HCT116 (cell line): ENCODE measurements at regions not wholly inside any gene's neighbourhood (a gene's known extent, or its start where the extent isn't known, plus 50 kb on each side); places are given as distances from the start of the nearest gene placed in this dataset.

ENCODE experiments used
- ATAC-seq: fragments of 200-7000 bp; cut with Tn5 transposase; 2 replicates; pipeline ENCODE4 v1.9.1; 2020; ENCODE audit warnings: mild to moderate bottlenecking, moderate library complexity
- BruUV-seq: library from RNA; stranded (reverse); fragments of 400-500 nt; replicated peaks from 2 replicates; lab custom pipeline; 2021; lab: Mats Ljungman, UMichigan
- CTCF ChIA-PET: fragments of 300-600 bp; sonication (Branson Sonifier 250); formaldehyde crosslinking; loops from one replicate; lab custom pipeline; 2021; ENCODE audit warnings: antibody characterized with exemption; lab: Charles Lee
- POLR2A ChIA-PET: fragments of 300-600, 350-600 bp; sonication (Branson Sonifier 250); formaldehyde crosslinking; loops from one replicate; lab custom pipeline; 2021; ENCODE audit warnings: antibody characterized with exemption; lab: Charles Lee
- RAD21 ChIA-PET, 2 experiments: fragments of 300-600 bp; sonication (Branson Sonifier 250); formaldehyde crosslinking; loops; one replicate each; lab custom pipeline; 2023; ENCODE audit warnings: low total read pairs in 2 of 2; ENCODE audit not compliant: uncharacterized antibody in 2 of 2, unreplicated experiment in 2 of 2, low non-redundant PET in 1 of 2; lab: Charles Lee
- DNase-seq: peaks from one replicate; pipeline ENCODE4 v3.0.0-alpha.2; 2010; ENCODE audit warnings: low read depth, low spot score
- H2AFZ ChIP-seq: fragments of 200-600 bp; shearing (Covaris generic), sonication (generic); 2 replicates; pipeline ENCODE4 v1.6.1; 2017; ENCODE audit warnings: low read depth, mixed run types, mixed read lengths, antibody characterized with exemption, low read length; ENCODE audit not compliant: poor library complexity, severe bottlenecking
- H3K27ac ChIP-seq: 2 replicates; pipeline ENCODE4 v1.5.1; 2012; ENCODE audit warnings: low read depth, low read length
- H3K27me3 ChIP-seq: fragments of 200-600 bp; sonication (generic); 2 replicates; pipeline ENCODE4 v1.6.1; 2016; ENCODE audit warnings: mixed run types, low read length, mixed read lengths; ENCODE audit not compliant: insufficient read depth
- H3K36me3 ChIP-seq, 2 experiments: fragments of 200-500 bp in 1 of 2; fragments of 200-600 bp in 1 of 2; sonication (Bioruptor generic) in 1 of 2; sonication (generic) in 1 of 2; 2 replicates each; pipeline versions ENCODE4 v1.5.1 to v1.6.1; 2014 to 2016; ENCODE audit warnings: low read length in 2 of 2, inconsistent platforms in 1 of 2, mixed read lengths in 1 of 2, mixed run types in 1 of 2; ENCODE audit not compliant: insufficient read depth in 2 of 2, control insufficient read depth in 1 of 2
- H3K4me1 ChIP-seq, 2 experiments: fragments of 200-600 bp in 1 of 2; sonication (generic) in 1 of 2; 2 replicates each; pipeline versions ENCODE4 v1.5.1 to v1.6.1; 2012 to 2017; ENCODE audit warnings: low read length in 2 of 2, inconsistent platforms in 1 of 2, mild to moderate bottlenecking in 1 of 2, mixed read lengths in 1 of 2, mixed run types in 1 of 2, moderate library complexity in 1 of 2; ENCODE audit not compliant: insufficient read depth in 2 of 2, control insufficient read depth in 1 of 2
- H3K4me2 ChIP-seq: fragments of 200-600 bp; sonication (generic); 2 replicates; pipeline ENCODE4 v1.6.1; 2017; ENCODE audit warnings: mixed run types, low read length, mixed read lengths
- H3K4me3 ChIP-seq, 2 experiments: fragments of 200-600 bp in 1 of 2; sonication (generic) in 1 of 2; replicated peaks in 1 of 2; 2 replicates each; pipeline ENCODE4 v1.5.1; 2011 to 2016; ENCODE audit warnings: low read length in 2 of 2, control low read depth in 1 of 2, low read depth in 1 of 2, mild to moderate bottlenecking in 1 of 2, mixed read lengths in 1 of 2, mixed run types in 1 of 2
- H3K79me2 ChIP-seq: fragments of 200-600 bp; sonication (generic); 2 replicates; pipeline ENCODE4 v1.6.1; 2017; ENCODE audit warnings: mild to moderate bottlenecking, mixed run types, low read length, moderate library complexity, mixed read lengths; ENCODE audit not compliant: insufficient read depth
- H3K9ac ChIP-seq: fragments of 200-600 bp; sonication (generic); 2 replicates; pipeline ENCODE4 v1.6.1; 2016; ENCODE audit warnings: low read length, mixed read lengths
- H3K9me2 ChIP-seq: fragments of 200-600 bp; sonication (generic), shearing (Covaris generic); 2 replicates; pipeline ENCODE4 v1.6.1; 2017; ENCODE audit warnings: mixed run types, mild to moderate bottlenecking, moderate library complexity; ENCODE audit not compliant: insufficient read depth
- H3K9me3 ChIP-seq, 2 experiments: fragments of 200-500 bp in 1 of 2; fragments of 200-600 bp in 1 of 2; sonication (Bioruptor generic) in 1 of 2; sonication (generic) in 1 of 2; 2 replicates each; pipeline ENCODE4 v1.6.1; 2014 to 2017; ENCODE audit warnings: low read length in 2 of 2, mixed read lengths in 2 of 2, inconsistent platforms in 1 of 2, low read depth in 1 of 2, mild to moderate bottlenecking in 1 of 2, mixed run types in 1 of 2, moderate library complexity in 1 of 2; ENCODE audit not compliant: control insufficient read depth in 1 of 2, insufficient read depth in 1 of 2
- H4K20me1 ChIP-seq: fragments of 200-600 bp; sonication (generic), shearing (Covaris generic); 2 replicates; pipeline ENCODE4 v1.6.1; 2017; ENCODE audit warnings: mixed run types, mild to moderate bottlenecking, moderate library complexity; ENCODE audit not compliant: insufficient read depth
- CBX3 ChIP-seq: IDR thresholded peaks from 2 replicates; pipeline ENCODE4 v1.6.1; 2012; ENCODE audit warnings: low read depth
- CEBPB ChIP-seq: IDR thresholded peaks from 2 replicates; pipeline ENCODE4 v1.6.1; 2012; ENCODE audit warnings: low read depth
- ELF1 ChIP-seq: IDR thresholded peaks from 2 replicates; pipeline ENCODE4 v1.6.1; 2012; ENCODE audit warnings: low read depth, borderline replicate concordance
- FOSL1 ChIP-seq: IDR thresholded peaks from 2 replicates; pipeline ENCODE4 v1.6.1; 2012; ENCODE audit warnings: low read depth
- JUND ChIP-seq: IDR thresholded peaks from 2 replicates; pipeline ENCODE4 v1.6.1; 2012
- POLR2A ChIP-seq: IDR thresholded peaks from 2 replicates; pipeline ENCODE4 v1.7.0; 2011; ENCODE audit warnings: borderline replicate concordance; ENCODE audit not compliant: insufficient read depth, insufficient read length; ENCODE audit errors: extremely low read depth
- RAD21 ChIP-seq: IDR thresholded peaks from 2 replicates; pipeline ENCODE4 v1.6.1; 2012; ENCODE audit warnings: low read depth, mild to moderate bottlenecking
- SP1 ChIP-seq: IDR thresholded peaks from 2 replicates; pipeline ENCODE4 v1.6.1; 2012; ENCODE audit warnings: low read depth
- TCF7L2 ChIP-seq: IDR thresholded peaks from 2 replicates; pipeline ENCODE4 v1.7.0; 2011; ENCODE audit warnings: borderline replicate concordance, inconsistent platforms; ENCODE audit not compliant: insufficient read depth, insufficient read length; ENCODE audit errors: extremely low read depth
- YY1 ChIP-seq: IDR thresholded peaks from 2 replicates; pipeline ENCODE4 v1.6.1; 2011; ENCODE audit warnings: low read length, low read depth, moderate library complexity, mild to moderate bottlenecking; ENCODE audit not compliant: insufficient replicate concordance; ENCODE audit errors: extremely low read depth
- ZFX ChIP-seq: fragments of 450-650 bp; IDR thresholded peaks from 2 replicates; pipeline ENCODE4 v1.6.1; 2017
- ZNF274 ChIP-seq: fragments of 200-500 bp; sonication (Bioruptor generic); IDR thresholded peaks from 2 replicates; pipeline ENCODE4 v1.6.1; 2014; ENCODE audit warnings: mild to moderate bottlenecking, low read depth, low read length, inconsistent platforms
- intact Hi-C: fragments of 100-400 bp; cut with micrococcal nuclease; formaldehyde crosslinking; loops from 2 replicates; pipeline ENCODE4 v1.10.0; 2022
- TF ChIP-seq, protein P1 (sequence below): IDR thresholded peaks from 2 replicates; pipeline ENCODE4 v1.6.1; 2012
- TF ChIP-seq, protein P2 (sequence below): IDR thresholded peaks from 2 replicates; pipeline ENCODE4 v1.6.1; 2011; ENCODE audit warnings: mild to moderate bottlenecking, low read length, moderate library complexity; ENCODE audit not compliant: insufficient replicate concordance; ENCODE audit errors: extremely low read depth

DNA sequence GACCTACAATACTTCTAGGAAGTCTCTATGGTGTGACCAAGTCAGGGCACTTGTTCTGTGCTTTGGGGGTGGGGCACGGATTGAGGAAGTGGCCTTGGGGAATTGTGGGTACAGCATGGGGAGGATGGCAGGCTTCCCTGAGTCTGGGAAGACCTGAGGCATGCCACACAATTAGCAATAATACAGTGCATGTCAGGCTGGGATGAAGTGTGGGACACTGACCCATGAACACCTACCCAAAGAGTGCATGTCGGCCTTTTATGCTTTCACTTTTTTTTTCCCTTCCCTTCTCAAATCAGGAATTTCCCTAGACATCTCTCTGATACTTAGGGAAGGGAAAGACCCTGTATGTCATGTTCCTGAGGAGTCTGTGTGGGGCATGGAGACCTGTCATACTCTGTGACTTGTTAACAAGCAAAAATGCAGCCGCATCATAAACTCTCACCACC, 146.4 kb downstream of the PALM2AKAP2 start:
- BruUV-seq: no TSS peak
- Histone ChIP-seq H3K4me3 (no peak overlapping the region), H3K27ac (no peak overlapping the region), H3K36me3 (no peaks in the 10 kb centered on the region), H3K9me2 (no peaks in the 10 kb centered on the region), H3K9me3 (no peaks in the 10 kb centered on the region), H3K27me3 (no peaks in the 10 kb centered on the region), H2AFZ (no peak overlapping the region), H3K79me2 (no peaks in the 10 kb centered on the region), H4K20me1 (no peaks in the 10 kb centered on the region), H3K9ac (no peak overlapping the region), H3K4me2 (no peak overlapping the region), H3K4me1 (no peaks in the 10 kb centered on the region)
- TF ChIP-seq FOSL1 (no peak), YY1 (no peak)
- ATAC-seq (no peak), DNase-seq (no peak)
- CTCF ChIA-PET: no interaction called here
- RAD21 ChIA-PET: no interaction called here
- intact Hi-C loops: no loop called here
- POLR2A ChIA-PET: no interaction called here

DNA sequence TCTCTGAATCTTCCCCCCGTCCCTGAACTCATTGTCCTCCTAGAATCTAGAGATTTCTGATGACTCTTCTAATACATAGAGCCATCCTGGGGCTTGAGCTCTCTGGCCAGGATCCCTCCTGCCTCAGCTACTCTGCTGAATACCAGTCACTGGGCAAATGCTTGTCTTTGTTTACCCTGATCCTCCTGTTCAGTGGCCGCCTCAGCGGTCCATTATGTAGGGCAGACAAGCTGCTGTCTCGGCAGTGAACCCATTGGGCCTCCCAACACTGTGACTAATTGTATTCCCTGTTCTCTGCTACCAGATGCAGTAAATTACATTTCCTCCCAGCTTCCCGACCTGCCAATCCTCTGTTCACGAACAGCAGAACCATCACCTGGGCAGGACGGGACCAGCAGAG, 151.6 kb downstream of the PALM2AKAP2 start:
- H3K4me3 ChIP-seq: no peak overlapping the region
- no peaks in the 10 kb centered on the region for H3K4me1 ChIP-seq
- no peak overlapping the region for H2AFZ ChIP-seq
- RAD21 ChIA-PET: no interaction called here
- no peaks in the 10 kb centered on the region for H3K79me2 ChIP-seq
- no peak for TF ChIP-seq ZNF274
- no peak for TF ChIP-seq FOSL1
- no peak for TF ChIP-seq CBX3
- TF ChIP-seq RAD21: no peak
- no peak for TF ChIP-seq ZFX
- TF ChIP-seq, protein P1, sequence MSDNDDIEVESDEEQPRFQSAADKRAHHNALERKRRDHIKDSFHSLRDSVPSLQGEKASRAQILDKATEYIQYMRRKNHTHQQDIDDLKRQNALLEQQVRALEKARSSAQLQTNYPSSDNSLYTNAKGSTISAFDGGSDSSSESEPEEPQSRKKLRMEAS: no peak
- TF ChIP-seq TCF7L2: no peak
- TF ChIP-seq ELF1: no peak
- TF ChIP-seq POLR2A: no peak
- TF ChIP-seq SP1: no peak
- no peak for TF ChIP-seq JUND
- no peak for TF ChIP-seq CEBPB
- TF ChIP-seq, protein P2, sequence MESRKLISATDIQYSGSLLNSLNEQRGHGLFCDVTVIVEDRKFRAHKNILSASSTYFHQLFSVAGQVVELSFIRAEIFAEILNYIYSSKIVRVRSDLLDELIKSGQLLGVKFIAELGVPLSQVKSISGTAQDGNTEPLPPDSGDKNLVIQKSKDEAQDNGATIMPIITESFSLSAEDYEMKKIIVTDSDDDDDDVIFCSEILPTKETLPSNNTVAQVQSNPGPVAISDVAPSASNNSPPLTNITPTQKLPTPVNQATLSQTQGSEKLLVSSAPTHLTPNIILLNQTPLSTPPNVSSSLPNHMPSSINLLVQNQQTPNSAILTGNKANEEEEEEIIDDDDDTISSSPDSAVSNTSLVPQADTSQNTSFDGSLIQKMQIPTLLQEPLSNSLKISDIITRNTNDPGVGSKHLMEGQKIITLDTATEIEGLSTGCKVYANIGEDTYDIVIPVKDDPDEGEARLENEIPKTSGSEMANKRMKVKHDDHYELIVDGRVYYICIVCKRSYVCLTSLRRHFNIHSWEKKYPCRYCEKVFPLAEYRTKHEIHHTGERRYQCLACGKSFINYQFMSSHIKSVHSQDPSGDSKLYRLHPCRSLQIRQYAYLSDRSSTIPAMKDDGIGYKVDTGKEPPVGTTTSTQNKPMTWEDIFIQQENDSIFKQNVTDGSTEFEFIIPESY: no peak
- TF ChIP-seq, all 23 proteins: peak for 0
- Histone ChIP-seq H3K27ac (no peak overlapping the region), H3K9me2 (no peaks in the 10 kb centered on the region), H3K9ac (no peak overlapping the region), H3K27me3 (0 out of 2 replicates have a peak, but pooled peaks cover 6% of the 10 kb centered on the region), H4K20me1 (no peaks in the 10 kb centered on the region), H3K36me3 (no peaks in the 10 kb centered on the region), H3K4me2 (no peak overlapping the region), H3K9me3 (no peaks in the 10 kb centered on the region)
- no TSS peak for BruUV-seq
- POLR2A ChIA-PET: no interaction called here
- CTCF ChIA-PET: no interaction called here
- intact Hi-C loops: no loop called here
- no peak for DNase-seq
- ATAC-seq: no peak
